Heart left ventricle (tissue), 13 donors: ENCODE measurements at regions not wholly inside any gene's neighbourhood (a gene's known extent, or its start where the extent isn't known, plus 50 kb on each side); places are given as distances from the start of the nearest gene placed in this dataset.

ENCODE experiments used
- CTCF ChIP-seq, 12 donors: fragments of 200-600 bp; sonication (generic) in 4 of 12; IDR thresholded peaks; one replicate each; pipeline versions ENCODE4 v1.5.0 to v1.8.0; 2018 to 2022; ENCODE audit warnings: antibody characterized with exemption in 12 of 12, mild to moderate bottlenecking in 5 of 12
- POLR2A ChIP-seq, 2 donors: fragments of 450-650 bp; IDR thresholded peaks; one replicate each; pipeline ENCODE4 v1.6.1; 2017; ENCODE audit warnings: antibody characterized with exemption in 2 of 2, mild to moderate bottlenecking in 2 of 2, moderate library complexity in 2 of 2
- donor health status: ischemic (EF 13 %, LVEDD 7.1; RV severe dilation, severe dysfunction).
- donor health status: DM: no; HTN: yes; CAD: no.
- donor health status: DM: no; HTN: no; CAD: no.
- donor health status: ischemic (EF 25% LVEDD 6.9; RV normal size, moderate dysfunction).
- donor health status: ischemic (EF 25% LVEDD 5.7; RV mildly dilated, moderate dysfunction).
- donor health status: ischemic (EF 35%, LVEDD 5.7; RV mildly dilated, moderate dysfunction).
- donor health status: nonischemic (EF 11% LVEDD 7.7; RV severe dilation, severe dysfunction).
- donor health status: DM: yes; HTN: yes; CAD: no.
- donor health status: PGD.
- donor health status: ischemic (EF 29% LVEDD 5.4; RV normal size, mild dysfunction).
- donor health status: nonischemic (EF 23%, LVEDD 6.1; RV moderate dilation, normal function).

GRCh38 chr3:144029769-144030168, 58.1 kb downstream of the DIPK2A start:
- no peak for TF ChIP-seq CTCF (IDR thresholded peaks at IDR 0.05)
- TF ChIP-seq POLR2A (IDR thresholded peaks at IDR 0.05), result no peak
